Osteocyte (in vitro differentiated cells): ENCODE measurements at regions not wholly inside any gene's neighbourhood (a gene's known extent, or its start where the extent isn't known, plus 50 kb on each side); places are given as distances from the start of the nearest gene placed in this dataset.

ENCODE experiments used
- DNase-seq: peaks from one replicate; pipeline ENCODE4 v3.0.0; 2021; ENCODE audit warnings: mixed read lengths; ENCODE audit not compliant: unreplicated experiment; ENCODE audit errors: extremely low spot score
- H3K27ac Mint-ChIP-seq: one replicate; pipeline ENCODE4 v1.8.0; 2021; ENCODE audit warnings: mild to moderate bottlenecking, mixed read lengths; ENCODE audit not compliant: unreplicated experiment
- H3K27me3 Mint-ChIP-seq: one replicate; pipeline ENCODE4 v1.8.0; 2021; ENCODE audit warnings: mixed read lengths; ENCODE audit not compliant: unreplicated experiment
- H3K36me3 Mint-ChIP-seq: one replicate; pipeline ENCODE4 v1.8.0; 2021; ENCODE audit warnings: mixed read lengths; ENCODE audit not compliant: unreplicated experiment
- H3K4me1 Mint-ChIP-seq: one replicate; pipeline ENCODE4 v1.8.0; 2021; ENCODE audit warnings: mixed read lengths; ENCODE audit not compliant: unreplicated experiment
- H3K4me3 Mint-ChIP-seq: one replicate; pipeline ENCODE4 v1.8.0; 2021; ENCODE audit warnings: mild to moderate bottlenecking, moderate library complexity, mixed read lengths; ENCODE audit not compliant: unreplicated experiment
- H3K9me3 Mint-ChIP-seq: one replicate; pipeline ENCODE4 v1.8.0; 2021; ENCODE audit warnings: mixed read lengths; ENCODE audit not compliant: unreplicated experiment
- CTCF ChIP-seq: fragments of 200-600 bp; sonication (generic); IDR thresholded peaks from 2 replicates; pipeline ENCODE4 v1.5.0; 2021; ENCODE audit warnings: antibody characterized with exemption, mild to moderate bottlenecking, moderate library complexity

- peaks cover 5% of the 10 kb centered on the region for H3K4me1 Mint-ChIP-seq
- H3K36me3 Mint-ChIP-seq = no peaks in the 10 kb centered on the region
- no peaks in the 10 kb centered on the region for H3K27me3 Mint-ChIP-seq
- TF ChIP-seq CTCF = no peak
- no peaks in the 10 kb centered on the region for H3K9me3 Mint-ChIP-seq
- H3K27ac Mint-ChIP-seq = no peak overlapping the region
- DNase-seq = no peak
- no peak overlapping the region for H3K4me3 Mint-ChIP-seq
Measured at GRCh38 chr3:56858331-56858730, 56.6 kb upstream of the ARHGEF3 start.

DNA sequence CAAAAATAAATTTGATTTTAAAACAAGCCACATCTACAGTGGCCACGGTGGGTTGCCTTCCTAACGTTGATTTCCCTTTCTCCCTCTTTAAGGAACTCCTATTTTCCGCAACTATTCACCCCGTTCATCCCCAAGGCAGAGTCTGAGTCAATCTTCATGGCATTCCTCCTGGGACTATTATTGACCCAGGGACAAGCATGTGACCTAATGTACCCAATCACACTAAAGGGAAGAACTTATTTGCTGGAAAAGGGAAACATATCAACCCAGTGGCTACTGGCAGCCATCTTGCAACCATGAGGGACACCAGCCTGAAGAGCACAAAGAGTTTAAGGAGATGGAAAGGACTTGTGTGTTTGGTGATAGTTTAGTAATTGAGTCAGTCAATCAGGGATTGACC, 55.4 kb upstream of the ARHGEF3 start:
- no peaks in the 10 kb centered on the region for H3K27me3 Mint-ChIP-seq
- H3K36me3 Mint-ChIP-seq = no peaks in the 10 kb centered on the region
- H3K4me1 Mint-ChIP-seq = no peaks in the 10 kb centered on the region
- H3K9me3 Mint-ChIP-seq = no peaks in the 10 kb centered on the region
- DNase-seq = no peak
- no peak for TF ChIP-seq CTCF
- H3K27ac Mint-ChIP-seq = no peak overlapping the region
- H3K4me3 Mint-ChIP-seq = no peak overlapping the region

DNA sequence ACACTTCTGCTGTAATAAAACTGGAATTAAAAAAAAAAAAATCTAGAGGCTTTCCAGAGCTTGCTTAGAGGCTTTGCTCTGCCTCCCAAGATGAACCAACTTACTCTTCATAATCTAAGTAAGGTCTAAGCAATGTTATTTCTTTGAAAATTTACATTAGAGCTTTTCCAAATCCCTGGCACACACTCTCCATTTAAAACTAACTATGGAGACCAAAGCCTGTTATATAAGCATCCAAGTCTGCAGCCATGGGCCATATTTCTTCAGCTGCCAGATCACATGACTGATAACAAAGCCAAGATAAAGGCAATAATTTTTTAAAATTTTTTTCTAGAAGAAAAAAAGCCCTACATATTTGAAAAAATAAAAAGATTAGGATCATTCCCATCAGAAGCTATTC, 55.0 kb upstream of the ARHGEF3 start:
- no peak for DNase-seq
- no peak overlapping the region for H3K27ac Mint-ChIP-seq
- no peak overlapping the region for H3K4me3 Mint-ChIP-seq
- no peaks in the 10 kb centered on the region for H3K4me1 Mint-ChIP-seq
- H3K36me3 Mint-ChIP-seq = no peaks in the 10 kb centered on the region
- TF ChIP-seq CTCF = no peak
- no peaks in the 10 kb centered on the region for H3K9me3 Mint-ChIP-seq
- H3K27me3 Mint-ChIP-seq = no peaks in the 10 kb centered on the region

GRCh38 chr3:56855856-56856512, 54.2 kb upstream of the ARHGEF3 start:
- peak; percentile 38 for TF ChIP-seq CTCF
- Mint-ChIP-seq H3K4me1 (no peaks in the 10 kb centered on the region), H3K27ac (no peak overlapping the region), H3K4me3 (no peak overlapping the region), H3K9me3 (no peaks in the 10 kb centered on the region), H3K36me3 (no peaks in the 10 kb centered on the region), H3K27me3 (no peaks in the 10 kb centered on the region)
- DNase-seq = no peak

DNA sequence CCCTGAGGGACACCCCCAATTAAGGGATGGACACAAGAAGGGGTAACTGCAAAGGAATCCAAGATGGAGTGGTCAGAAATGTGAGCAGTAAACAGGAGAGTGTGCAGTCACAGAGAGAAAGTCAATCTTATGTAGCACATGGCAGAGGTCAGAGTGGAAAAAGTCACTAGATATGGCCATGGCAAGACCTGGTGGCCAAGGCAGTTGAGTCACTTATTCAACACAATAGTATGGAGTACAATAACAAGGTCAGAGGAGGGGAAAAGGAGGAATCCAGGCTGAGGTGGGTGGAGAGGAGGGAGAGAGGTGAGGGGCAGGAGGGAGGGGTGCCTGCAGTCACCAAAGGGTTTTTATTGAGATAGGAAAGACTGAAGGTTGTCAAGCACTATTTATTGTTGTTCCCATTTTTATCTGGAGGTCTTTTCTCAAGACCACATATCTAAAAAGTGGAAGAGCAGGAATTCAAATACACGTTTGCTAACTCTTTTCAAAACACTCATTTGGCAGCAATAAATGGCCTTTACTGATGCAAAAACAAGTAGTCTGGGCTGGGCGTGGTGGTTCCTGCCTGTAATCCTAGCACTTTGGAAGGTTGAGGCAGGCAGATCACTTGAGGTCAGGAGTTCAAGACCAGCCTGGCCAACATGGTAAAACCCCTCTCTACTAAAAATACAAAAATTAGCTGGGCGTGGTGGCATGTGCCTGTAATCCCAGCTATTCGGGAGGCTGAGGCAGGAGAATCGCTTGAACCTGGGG, 53.3 kb upstream of the ARHGEF3 start:
- Mint-ChIP-seq H3K27me3 (no peaks in the 10 kb centered on the region), H3K4me1 (no peaks in the 10 kb centered on the region), H3K4me3 (no peak overlapping the region), H3K9me3 (no peaks in the 10 kb centered on the region), H3K27ac (no peak overlapping the region), H3K36me3 (no peaks in the 10 kb centered on the region)
- DNase-seq = no peak
- TF ChIP-seq CTCF = no peak
